ENCODE measurements at regions not wholly inside any gene's neighbourhood (a gene's known extent, or its start where the extent isn't known, plus 50 kb on each side); places are given as distances from the start of the nearest gene placed in this dataset.

DNA sequence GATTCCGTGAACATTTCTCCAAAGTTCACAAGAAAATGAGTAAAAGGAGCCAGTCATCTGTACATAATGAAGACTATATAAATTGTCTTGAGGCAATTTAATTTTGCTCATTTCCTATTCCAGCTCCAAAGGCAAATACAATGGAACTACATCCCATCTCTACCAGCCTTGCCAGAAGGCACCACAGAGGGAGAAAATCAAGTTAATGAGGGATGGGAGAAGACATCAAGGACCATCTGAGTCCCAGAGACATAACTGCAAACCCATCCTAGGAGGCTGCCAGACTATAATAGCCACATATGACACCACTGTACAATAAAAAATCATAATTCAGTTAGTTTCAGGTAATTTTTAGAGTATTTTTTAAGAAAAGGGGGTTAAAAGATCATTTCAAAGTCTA, 136.3 kb upstream of the RGMB start:
- peaks cover 0 to 2% (median 0%) of the 10 kb centered on the region in 7 donors for H3K9me3 Mint-ChIP-seq
- H3K4me1 Mint-ChIP-seq = no peaks in the 10 kb centered on the region
- Histone ChIP-seq H3K9ac (ENCODE audit: insufficient read depth, low read length, poor library complexity, severe bottlenecking) (no peak overlapping the region), H3K4me2 (replicated peaks; ENCODE audit: extremely low read depth, low read length, poor library complexity, severe bottlenecking) (no peak overlapping the region), H3K9me3 (replicated peaks in 1 of 2; ENCODE audit: control insufficient read depth in 1 of 2, insufficient read depth in 1 of 2, low read length in 2 of 2) (no peaks in the 10 kb centered on the region), H3K4me1 (ENCODE audit: control insufficient read depth in 1 of 2, insufficient read depth in 2 of 2, low read length in 2 of 2) (no peaks in the 10 kb centered on the region), H2AFZ (ENCODE audit: insufficient read depth, low read depth, low read length, poor library complexity, severe bottlenecking) (no peak overlapping the region), H3K36me3 (replicated peaks in 1 of 2; ENCODE audit: control insufficient read depth in 1 of 2, insufficient read depth in 2 of 2, low read length in 2 of 2) (no peaks in the 10 kb centered on the region), H3K27me3 (ENCODE audit: control insufficient read depth in 2 of 2, insufficient read depth in 2 of 2, low read length in 2 of 2) (no peaks in the 10 kb centered on the region), H3K27ac (ENCODE audit: low read depth in 1 of 2, low read length in 2 of 2) (no peak overlapping the region), H4K20me1 (ENCODE audit: insufficient read depth, low read length) (no peaks in the 10 kb centered on the region), H3K79me2 (ENCODE audit: insufficient read depth, low read length) (no peaks in the 10 kb centered on the region), H3K4me3 (replicated peaks in 1 of 3; ENCODE audit: low read depth in 2 of 3, low read length in 3 of 3) (no peak overlapping the region)
- no peak overlapping the region for H3K27ac Mint-ChIP-seq
- H3K36me3 Mint-ChIP-seq = no peaks in the 10 kb centered on the region
- peaks cover 0 to 2% (median 0%) of the 10 kb centered on the region in 3 donors for H3K27me3 Mint-ChIP-seq (ENCODE audit: low read depth in 3 of 3)
- intact Hi-C loops (cut with micrococcal nuclease) = no loop called here
- TF ChIP-seq, protein P1, sequence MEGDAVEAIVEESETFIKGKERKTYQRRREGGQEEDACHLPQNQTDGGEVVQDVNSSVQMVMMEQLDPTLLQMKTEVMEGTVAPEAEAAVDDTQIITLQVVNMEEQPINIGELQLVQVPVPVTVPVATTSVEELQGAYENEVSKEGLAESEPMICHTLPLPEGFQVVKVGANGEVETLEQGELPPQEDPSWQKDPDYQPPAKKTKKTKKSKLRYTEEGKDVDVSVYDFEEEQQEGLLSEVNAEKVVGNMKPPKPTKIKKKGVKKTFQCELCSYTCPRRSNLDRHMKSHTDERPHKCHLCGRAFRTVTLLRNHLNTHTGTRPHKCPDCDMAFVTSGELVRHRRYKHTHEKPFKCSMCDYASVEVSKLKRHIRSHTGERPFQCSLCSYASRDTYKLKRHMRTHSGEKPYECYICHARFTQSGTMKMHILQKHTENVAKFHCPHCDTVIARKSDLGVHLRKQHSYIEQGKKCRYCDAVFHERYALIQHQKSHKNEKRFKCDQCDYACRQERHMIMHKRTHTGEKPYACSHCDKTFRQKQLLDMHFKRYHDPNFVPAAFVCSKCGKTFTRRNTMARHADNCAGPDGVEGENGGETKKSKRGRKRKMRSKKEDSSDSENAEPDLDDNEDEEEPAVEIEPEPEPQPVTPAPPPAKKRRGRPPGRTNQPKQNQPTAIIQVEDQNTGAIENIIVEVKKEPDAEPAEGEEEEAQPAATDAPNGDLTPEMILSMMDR (IDR thresholded peaks at IDR 0.05) = no peak
- no CpG with 5 or more reads among the region's 1 CpG for WGBS (ENCODE audit: insufficient coverage)
- H3K4me3 Mint-ChIP-seq = no peak overlapping the region
- no peak for DNase-seq

DNA sequence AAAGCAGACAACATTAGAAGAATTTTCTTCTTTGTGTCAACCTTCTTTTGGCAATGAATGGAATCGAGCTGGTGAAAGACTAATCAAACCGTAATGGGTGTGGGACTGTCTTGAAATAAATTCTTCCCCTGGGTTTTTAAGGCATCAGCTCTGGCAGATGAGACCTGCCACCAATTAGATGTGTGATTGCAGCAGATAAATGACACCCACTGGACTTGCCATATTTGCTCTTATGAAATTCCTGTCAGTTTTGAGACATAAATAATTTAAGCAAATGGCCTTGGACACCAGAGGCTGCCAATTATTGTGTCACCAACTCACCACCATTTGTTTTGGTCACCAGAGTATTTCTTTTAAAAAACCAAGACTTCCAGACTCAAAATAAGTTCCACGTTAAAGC, 135.9 kb upstream of the RGMB start:
- Histone ChIP-seq H3K9me3 (replicated peaks in 1 of 2; ENCODE audit: control insufficient read depth in 1 of 2, insufficient read depth in 1 of 2, low read length in 2 of 2) (no peaks in the 10 kb centered on the region), H3K4me1 (ENCODE audit: control insufficient read depth in 1 of 2, insufficient read depth in 2 of 2, low read length in 2 of 2) (no peaks in the 10 kb centered on the region), H3K9ac (ENCODE audit: insufficient read depth, low read length, poor library complexity, severe bottlenecking) (no peak overlapping the region), H3K27me3 (ENCODE audit: control insufficient read depth in 2 of 2, insufficient read depth in 2 of 2, low read length in 2 of 2) (no peaks in the 10 kb centered on the region), H3K4me3 (replicated peaks in 1 of 3; ENCODE audit: low read depth in 2 of 3, low read length in 3 of 3) (no peak overlapping the region), H3K4me2 (replicated peaks; ENCODE audit: extremely low read depth, low read length, poor library complexity, severe bottlenecking) (no peak overlapping the region), H3K79me2 (ENCODE audit: insufficient read depth, low read length) (no peaks in the 10 kb centered on the region), H2AFZ (ENCODE audit: insufficient read depth, low read depth, low read length, poor library complexity, severe bottlenecking) (no peak overlapping the region), H4K20me1 (ENCODE audit: insufficient read depth, low read length) (no peaks in the 10 kb centered on the region), H3K36me3 (replicated peaks in 1 of 2; ENCODE audit: control insufficient read depth in 1 of 2, insufficient read depth in 2 of 2, low read length in 2 of 2) (no peaks in the 10 kb centered on the region), H3K27ac (ENCODE audit: low read depth in 1 of 2, low read length in 2 of 2) (no peak overlapping the region)
- H3K27me3 Mint-ChIP-seq (ENCODE audit: low read depth in 3 of 3) = peaks cover 0 to 2% (median 0%) of the 10 kb centered on the region in 3 donors
- peaks cover 0 to 2% (median 0%) of the 10 kb centered on the region in 7 donors for H3K9me3 Mint-ChIP-seq
- no peaks in the 10 kb centered on the region for H3K36me3 Mint-ChIP-seq
- WGBS (ENCODE audit: insufficient coverage) = 60% methylated on average over 2 of the region's 3 CpGs
- TF ChIP-seq, protein P1 (IDR thresholded peaks at IDR 0.05) = no peak
- H3K27ac Mint-ChIP-seq = no peak overlapping the region
- intact Hi-C loops (cut with micrococcal nuclease) = no loop called here
- no peak for DNase-seq
- no peaks in the 10 kb centered on the region for H3K4me1 Mint-ChIP-seq
- no peak overlapping the region for H3K4me3 Mint-ChIP-seq
